ENCODE measurements at regions not wholly inside any gene's neighbourhood (a gene's known extent, or its start where the extent isn't known, plus 50 kb on each side); places are given as distances from the start of the nearest gene placed in this dataset.

DNA sequence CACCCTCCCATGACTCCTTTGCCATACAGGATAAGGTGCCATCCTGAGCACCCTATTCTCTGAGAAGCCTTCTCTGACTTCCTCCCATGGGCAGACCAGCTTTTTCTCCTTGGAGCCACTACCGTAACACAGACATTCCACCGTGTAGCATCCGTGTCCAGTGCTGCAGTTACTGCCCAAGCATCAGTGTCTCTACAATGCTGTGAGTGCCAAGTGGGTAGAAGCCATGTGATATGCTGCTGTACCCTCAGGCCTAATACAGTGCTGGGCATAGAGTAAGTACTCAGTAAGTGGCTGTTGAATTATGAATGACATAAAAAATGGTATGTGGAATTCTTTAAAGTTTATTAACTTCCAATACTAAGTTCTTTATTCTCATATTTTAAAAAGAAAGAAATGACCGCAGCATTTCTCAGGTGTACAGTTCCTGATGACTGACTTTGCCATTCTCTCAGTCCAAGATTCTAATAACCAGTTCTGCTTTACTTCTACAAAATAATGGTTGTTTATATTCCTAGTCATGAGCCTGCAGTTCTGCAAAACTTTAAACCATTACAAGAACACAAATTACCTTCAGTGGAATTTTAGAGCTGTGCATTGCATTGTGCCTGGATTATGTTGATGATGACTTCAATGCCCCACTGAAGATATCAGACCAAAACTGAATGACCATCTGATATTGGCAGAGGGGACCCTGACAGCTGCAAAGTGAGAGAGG lies 118.7 kb downstream of the RPAP3 start:
- TF ChIP-seq POLR2AphosphoS5 (IDR thresholded peaks at IDR 0.05; ENCODE audit: insufficient read depth in 1 of 2, low read depth in 1 of 2), result no peak
- TF ChIP-seq, protein P1, sequence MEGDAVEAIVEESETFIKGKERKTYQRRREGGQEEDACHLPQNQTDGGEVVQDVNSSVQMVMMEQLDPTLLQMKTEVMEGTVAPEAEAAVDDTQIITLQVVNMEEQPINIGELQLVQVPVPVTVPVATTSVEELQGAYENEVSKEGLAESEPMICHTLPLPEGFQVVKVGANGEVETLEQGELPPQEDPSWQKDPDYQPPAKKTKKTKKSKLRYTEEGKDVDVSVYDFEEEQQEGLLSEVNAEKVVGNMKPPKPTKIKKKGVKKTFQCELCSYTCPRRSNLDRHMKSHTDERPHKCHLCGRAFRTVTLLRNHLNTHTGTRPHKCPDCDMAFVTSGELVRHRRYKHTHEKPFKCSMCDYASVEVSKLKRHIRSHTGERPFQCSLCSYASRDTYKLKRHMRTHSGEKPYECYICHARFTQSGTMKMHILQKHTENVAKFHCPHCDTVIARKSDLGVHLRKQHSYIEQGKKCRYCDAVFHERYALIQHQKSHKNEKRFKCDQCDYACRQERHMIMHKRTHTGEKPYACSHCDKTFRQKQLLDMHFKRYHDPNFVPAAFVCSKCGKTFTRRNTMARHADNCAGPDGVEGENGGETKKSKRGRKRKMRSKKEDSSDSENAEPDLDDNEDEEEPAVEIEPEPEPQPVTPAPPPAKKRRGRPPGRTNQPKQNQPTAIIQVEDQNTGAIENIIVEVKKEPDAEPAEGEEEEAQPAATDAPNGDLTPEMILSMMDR (IDR thresholded peaks at IDR 0.05), result no peak
- no peak for TF ChIP-seq POLR2A (IDR thresholded peaks at IDR 0.05)
- Histone ChIP-seq H3K9me3 (no peaks in the 10 kb centered on the region), H3K27ac (no peak overlapping the region), H3K4me1 (peaks cover 10% of the 10 kb centered on the region), H3K4me3 (no peak overlapping the region), H3K36me3 (no peaks in the 10 kb centered on the region), H3K27me3 (no peaks in the 10 kb centered on the region)
- DNase-seq (ENCODE audit: extremely low spot score in 2 of 2), result no peak
- intact Hi-C loops (cut with DNase I), result no loop called here

DNA sequence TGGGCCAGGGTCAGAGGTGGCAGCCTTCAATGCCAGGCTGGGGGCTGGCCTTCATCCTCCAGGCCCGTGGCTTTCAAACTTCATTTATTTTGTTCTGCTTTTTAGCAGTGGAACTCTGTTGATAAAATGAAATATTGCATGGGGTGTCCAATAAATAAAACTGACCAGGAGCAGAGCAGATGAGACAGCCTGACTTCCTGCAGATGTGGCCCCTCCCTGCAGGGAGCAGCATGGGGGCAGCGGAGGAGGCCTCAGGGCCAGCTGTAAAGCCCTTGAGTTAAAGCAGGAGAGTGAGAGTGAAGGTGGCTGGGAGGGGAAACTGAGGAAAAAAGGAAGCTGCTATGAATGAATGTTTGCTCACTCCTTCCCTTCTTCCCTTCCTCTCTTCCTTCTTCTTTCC lies 120.3 kb downstream of the RPAP3 start:
- no peak for TF ChIP-seq POLR2A (IDR thresholded peaks at IDR 0.05)
- TF ChIP-seq, protein P1 (IDR thresholded peaks at IDR 0.05), result no peak
- TF ChIP-seq POLR2AphosphoS5 (IDR thresholded peaks at IDR 0.05; ENCODE audit: insufficient read depth in 1 of 2, low read depth in 1 of 2), result no peak

DNA sequence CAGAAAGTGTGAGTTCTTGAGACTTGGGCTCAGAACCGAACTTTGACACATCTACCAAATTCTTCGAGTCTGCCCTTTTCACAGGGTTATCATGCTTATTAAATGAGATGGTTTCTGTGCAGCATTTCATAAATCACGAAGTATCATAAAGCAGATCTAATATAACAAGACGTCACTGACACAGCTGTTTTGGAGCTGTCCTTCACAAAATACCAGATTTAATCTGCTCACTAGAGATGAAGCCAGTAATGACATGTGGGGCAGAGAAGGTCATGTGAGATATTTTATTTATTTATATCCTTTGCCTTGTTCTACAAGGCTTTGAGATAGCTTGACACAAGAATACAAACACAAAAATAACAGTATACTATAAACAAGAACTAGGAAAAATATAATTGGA lies 127.0 kb downstream of the RPAP3 start:
- no peak for DNase-seq (ENCODE audit: extremely low spot score in 2 of 2)
- Histone ChIP-seq H3K36me3 (no peaks in the 10 kb centered on the region), H3K4me3 (no peak overlapping the region), H3K27ac (no peak overlapping the region), H3K4me1 (no peaks in the 10 kb centered on the region), H3K9me3 (no peaks in the 10 kb centered on the region), H3K27me3 (no peaks in the 10 kb centered on the region)
- TF ChIP-seq, protein P1 (IDR thresholded peaks at IDR 0.05), result no peak
- no peak for TF ChIP-seq POLR2A (IDR thresholded peaks at IDR 0.05)
- no peak for TF ChIP-seq POLR2AphosphoS5 (IDR thresholded peaks at IDR 0.05; ENCODE audit: insufficient read depth in 1 of 2, low read depth in 1 of 2)
- intact Hi-C loops (cut with DNase I), result no loop called here

More for the DNA sequence above, 120.3 kb downstream of the RPAP3 start:
- no peaks in the 10 kb centered on the region for H3K36me3 ChIP-seq
- DNase-seq (ENCODE audit: extremely low spot score in 2 of 2), result no peak
- no peaks in the 10 kb centered on the region for H3K4me1 ChIP-seq
- no peak overlapping the region for H3K27ac ChIP-seq
- no peaks in the 10 kb centered on the region for H3K9me3 ChIP-seq
- H3K27me3 ChIP-seq, result no peaks in the 10 kb centered on the region
- intact Hi-C loops (cut with DNase I), result no loop called here
- H3K4me3 ChIP-seq, result no peak overlapping the region

DNA sequence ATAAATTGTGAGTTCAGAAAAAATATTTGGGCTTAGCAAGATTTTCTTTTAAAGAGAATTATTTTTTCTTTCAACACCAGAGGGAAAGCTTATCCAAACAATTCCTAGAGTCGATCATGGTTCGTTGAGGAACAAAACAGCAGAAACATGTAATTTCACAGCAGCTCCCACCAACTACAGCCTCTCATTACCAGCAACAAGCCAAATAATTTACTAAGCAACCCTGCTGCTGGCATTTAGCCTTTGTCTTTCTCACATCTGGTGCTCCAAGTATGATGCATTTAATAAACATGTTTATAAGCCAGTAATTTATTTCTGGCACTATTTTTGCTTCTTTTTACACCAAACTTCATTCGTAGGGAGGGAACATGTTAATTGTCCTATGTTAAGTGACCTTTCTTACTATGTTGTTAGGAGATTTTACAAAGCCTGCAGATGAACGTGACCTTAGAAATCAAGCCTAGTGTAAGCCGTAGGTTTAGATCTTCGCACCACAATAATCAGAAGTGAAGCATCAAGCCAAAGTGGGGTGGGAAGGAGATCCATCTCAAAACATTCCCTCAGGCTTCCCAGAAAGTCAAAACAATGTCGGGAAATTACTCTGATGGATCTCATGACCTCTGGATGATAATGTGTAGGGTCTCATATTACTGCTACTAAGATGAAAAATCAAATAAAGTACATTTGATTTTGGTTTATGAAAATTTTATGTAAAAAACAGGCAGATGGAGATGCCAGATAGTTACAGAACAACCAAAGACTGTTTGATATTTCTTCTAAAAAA lies 128.4 kb downstream of the RPAP3 start:
- Histone ChIP-seq H3K27ac (no peak overlapping the region), H3K4me1 (no peaks in the 10 kb centered on the region), H3K36me3 (no peaks in the 10 kb centered on the region), H3K4me3 (no peak overlapping the region), H3K9me3 (no peaks in the 10 kb centered on the region), H3K27me3 (no peaks in the 10 kb centered on the region)
- TF ChIP-seq POLR2A (IDR thresholded peaks at IDR 0.05) (no peak), POLR2AphosphoS5 (IDR thresholded peaks at IDR 0.05; ENCODE audit: insufficient read depth in 1 of 2, low read depth in 1 of 2) (no peak)
- TF ChIP-seq, protein P1 (IDR thresholded peaks at IDR 0.05), result no peak
- no peak for DNase-seq (ENCODE audit: extremely low spot score in 2 of 2)
- intact Hi-C loops (cut with DNase I), result no loop called here

Measured in vagina (tissue), 2 donors.